BLaER1 treated with 17β-estradiol and CSF1 and Interleukin-3, amounts not matched to agents 10 nM and 100 nM (cell line): ENCODE measurements at regions not wholly inside any gene's neighbourhood (a gene's known extent, or its start where the extent isn't known, plus 50 kb on each side); places are given as distances from the start of the nearest gene placed in this dataset.
"Not testable (repeated sequence)": the region's sequence is repeated elsewhere in the genome, so short reads cannot be mapped to it uniquely, and the experiment has no call there.

Experiments
- H3K27ac ChIP-seq, 11 experiments: shearing (Covaris generic); formaldehyde crosslinking; 2 replicates each; pipeline ENCODE4 v1.8.1; 2022
- H3K27me3 ChIP-seq, 11 experiments: shearing (Covaris generic); formaldehyde crosslinking; 2 replicates each; pipeline ENCODE4 v1.8.1; 2022
- H3K36me3 ChIP-seq, 11 experiments: shearing (Covaris generic); formaldehyde crosslinking; 2 replicates each; pipeline ENCODE4 v1.8.1; 2022
- H3K4me1 ChIP-seq, 10 experiments: shearing (Covaris generic); formaldehyde crosslinking; 2 replicates each; pipeline ENCODE4 v1.8.1; 2022
- H3K4me2 ChIP-seq, 11 experiments: shearing (Covaris generic); formaldehyde crosslinking; 2 replicates each; pipeline ENCODE4 v1.8.1; 2022
- H3K4me3 ChIP-seq, 10 experiments: shearing (Covaris generic); formaldehyde crosslinking; 2 replicates each; pipeline ENCODE4 v1.8.1; 2022
- H3K9ac ChIP-seq, 11 experiments: shearing (Covaris generic); formaldehyde crosslinking; 2 replicates each; pipeline ENCODE4 v1.8.1; 2022
- H3K9me3 ChIP-seq, 11 experiments: shearing (Covaris generic); formaldehyde crosslinking; replicated peaks in 1 of 11; 2 replicates each; pipeline ENCODE4 v1.8.1; 2022
- H4K20me1 ChIP-seq, 11 experiments: shearing (Covaris generic); formaldehyde crosslinking; 2 replicates each; pipeline ENCODE4 v1.8.1; 2022
- Cebpa-rat ChIP-seq, 11 experiments: shearing (Covaris generic); IDR thresholded peaks; 2 replicates each; pipeline ENCODE4 v1.8.1; 2022

- Histone ChIP-seq H4K20me1 (no peaks in the 10 kb centered on the region), H3K9ac (no peak overlapping the region), H3K27ac (no peak overlapping the region), H3K36me3 (no peaks in the 10 kb centered on the region), H3K4me2 (no peak overlapping the region), H3K27me3 (no peaks in the 10 kb centered on the region), H3K9me3 (peaks cover 5 to 15% (median 9%) of the 10 kb centered on the region in 11 experiments; a peak in 19 of 22 replicates), H3K4me3 (no peak overlapping the region), H3K4me1 (no peaks in the 10 kb centered on the region)
- no peak for TF ChIP-seq Cebpa-rat (IDR thresholded peaks at IDR 0.05)
Observed at GRCh38 chr4:103853627-103854026, 133.8 kb upstream of the TACR3 start.

GRCh38 chr4:103853146-103853545 lies 133.4 kb upstream of the TACR3 start:
- H3K9ac ChIP-seq = no peak overlapping the region
- no peak overlapping the region for H3K4me2 ChIP-seq
- no peak overlapping the region for H3K4me3 ChIP-seq
- no peak overlapping the region for H3K27ac ChIP-seq
- H3K4me1 ChIP-seq = no peaks in the 10 kb centered on the region
- H3K9me3 ChIP-seq = peaks cover 10 to 20% (median 14%) of the 10 kb centered on the region in 11 experiments
- no peak for TF ChIP-seq Cebpa-rat (IDR thresholded peaks at IDR 0.05)
- no peaks in the 10 kb centered on the region for H3K36me3 ChIP-seq
- H4K20me1 ChIP-seq = no peaks in the 10 kb centered on the region
- H3K27me3 ChIP-seq = no peaks in the 10 kb centered on the region

- no peak overlapping the region for H3K27ac ChIP-seq
- peaks cover 9 to 25% (median 20%) of the 10 kb centered on the region in 11 experiments for H3K9me3 ChIP-seq
- no peaks in the 10 kb centered on the region for H4K20me1 ChIP-seq
- no peaks in the 10 kb centered on the region for H3K4me1 ChIP-seq
- H3K9ac ChIP-seq = no peak overlapping the region
- no peak for TF ChIP-seq Cebpa-rat (IDR thresholded peaks at IDR 0.05)
- H3K4me3 ChIP-seq = no peak overlapping the region
- H3K36me3 ChIP-seq = no peaks in the 10 kb centered on the region
- H3K27me3 ChIP-seq = no peaks in the 10 kb centered on the region
- H3K4me2 ChIP-seq = no peak overlapping the region
Observed at GRCh38 chr4:103845075-103845474, 125.3 kb upstream of the TACR3 start.

- Histone ChIP-seq H3K27ac (no peak overlapping the region), H3K4me2 (no peak overlapping the region), H3K4me3 (no peak overlapping the region), H3K36me3 (no peaks in the 10 kb centered on the region), H3K9me3 (peaks cover under 1 to 3% (median 1%) of the 10 kb centered on the region in 11 experiments; a peak in 13 of 22 replicates), H4K20me1 (no peaks in the 10 kb centered on the region), H3K27me3 (no peaks in the 10 kb centered on the region), H3K9ac (no peak overlapping the region), H3K4me1 (no peaks in the 10 kb centered on the region)
- no peak for TF ChIP-seq Cebpa-rat (IDR thresholded peaks at IDR 0.05)
Observed at GRCh38 chr4:103842637-103843239, 123.0 kb upstream of the TACR3 start.

GRCh38 chr4:103842076-103842475 lies 122.3 kb upstream of the TACR3 start:
- H3K27me3 ChIP-seq = no peaks in the 10 kb centered on the region
- no peaks in the 10 kb centered on the region for H4K20me1 ChIP-seq
- H3K4me3 ChIP-seq = no peak overlapping the region
- no peaks in the 10 kb centered on the region for H3K9me3 ChIP-seq
- no peak overlapping the region for H3K27ac ChIP-seq
- H3K4me2 ChIP-seq = no peak overlapping the region
- no peaks in the 10 kb centered on the region for H3K4me1 ChIP-seq
- no peak overlapping the region for H3K9ac ChIP-seq
- no peaks in the 10 kb centered on the region for H3K36me3 ChIP-seq
- no peak for TF ChIP-seq Cebpa-rat (IDR thresholded peaks at IDR 0.05)

- H3K9ac ChIP-seq, H3K4me2 ChIP-seq, H3K9me3 ChIP-seq, H3K36me3 ChIP-seq, H3K27ac ChIP-seq, H3K4me3 ChIP-seq, H4K20me1 ChIP-seq, H3K27me3 ChIP-seq, H3K4me1 ChIP-seq: not testable (repeated sequence)
Observed at GRCh38 chr4:103810308-103810707, 90.5 kb upstream of the TACR3 start.

GRCh38 chr4:103802766-103803165 lies 83.0 kb upstream of the TACR3 start:
- peaks cover 0 to 11% (median 0%) of the 10 kb centered on the region in 11 experiments; a peak in 3 of 22 replicates for H3K9me3 ChIP-seq
- H4K20me1 ChIP-seq = no peaks in the 10 kb centered on the region
- H3K4me2 ChIP-seq = no peak overlapping the region
- H3K4me3 ChIP-seq = no peak overlapping the region
- TF ChIP-seq Cebpa-rat (IDR thresholded peaks at IDR 0.05) = no peak
- no peaks in the 10 kb centered on the region for H3K27me3 ChIP-seq
- H3K36me3 ChIP-seq = no peaks in the 10 kb centered on the region
- no peak overlapping the region for H3K27ac ChIP-seq
- H3K4me1 ChIP-seq = no peaks in the 10 kb centered on the region
- H3K9ac ChIP-seq = no peak overlapping the region

- Histone ChIP-seq H3K4me3 (no peak overlapping the region), H3K4me2 (no peak overlapping the region), H3K9me3 (peaks cover 8 to 18% (median 14%) of the 10 kb centered on the region in 11 experiments; a peak in 20 of 22 replicates), H3K27me3 (no peaks in the 10 kb centered on the region), H4K20me1 (no peaks in the 10 kb centered on the region), H3K9ac (no peak overlapping the region), H3K27ac (no peak overlapping the region), H3K36me3 (no peaks in the 10 kb centered on the region), H3K4me1 (no peaks in the 10 kb centered on the region)
- peak in 2 of 11 experiments; percentile 16 to 22; a peak in 1 of 22 replicates for TF ChIP-seq Cebpa-rat (IDR thresholded peaks at IDR 0.05)
Observed at GRCh38 chr4:103787057-103787456, 67.3 kb upstream of the TACR3 start.

- TF ChIP-seq Cebpa-rat (IDR thresholded peaks at IDR 0.05) = no peak
- no peaks in the 10 kb centered on the region for H3K36me3 ChIP-seq
- H3K4me3 ChIP-seq = no peak overlapping the region
- no peaks in the 10 kb centered on the region for H3K27me3 ChIP-seq
- H3K9me3 ChIP-seq = peaks cover 8 to 18% (median 14%) of the 10 kb centered on the region in 11 experiments; a peak in 20 of 22 replicates
- no peak overlapping the region for H3K4me2 ChIP-seq
- H3K27ac ChIP-seq = no peak overlapping the region
- H3K4me1 ChIP-seq = no peaks in the 10 kb centered on the region
- H3K9ac ChIP-seq = no peak overlapping the region
- no peaks in the 10 kb centered on the region for H4K20me1 ChIP-seq
Observed at GRCh38 chr4:103786593-103786992, 66.8 kb upstream of the TACR3 start.

- no peaks in the 10 kb centered on the region for H3K27me3 ChIP-seq
- no peak overlapping the region for H3K4me2 ChIP-seq
- H3K4me3 ChIP-seq = no peak overlapping the region
- no peaks in the 10 kb centered on the region for H3K36me3 ChIP-seq
- no peak overlapping the region for H3K27ac ChIP-seq
- no peak overlapping the region for H3K9ac ChIP-seq
- no peaks in the 10 kb centered on the region for H4K20me1 ChIP-seq
- no peaks in the 10 kb centered on the region for H3K4me1 ChIP-seq
- TF ChIP-seq Cebpa-rat (IDR thresholded peaks at IDR 0.05) = no peak
- H3K9me3 ChIP-seq = peaks cover 8 to 18% (median 14%) of the 10 kb centered on the region in 11 experiments; a peak in 20 of 22 replicates
Observed at GRCh38 chr4:103786014-103786413, 66.2 kb upstream of the TACR3 start.
